ENCODE measurements at regions not wholly inside any gene's neighbourhood (a gene's known extent, or its start where the extent isn't known, plus 50 kb on each side); places are given as distances from the start of the nearest gene placed in this dataset.

GRCh38 chr15:69719527-69720240, 267.1 kb downstream of the RPLP1 start:
- no peaks in the 10 kb centered on the region for H3K36me3 ChIP-seq (ENCODE audit: control insufficient read depth, insufficient read depth, low read length)
- H3K4me3 ChIP-seq (replicated peaks in 1 of 4; ENCODE audit: control extremely low read depth in 1 of 4, insufficient read depth in 1 of 4, low read depth in 3 of 4, low read length in 4 of 4): no peak overlapping the region
- no peaks in the 10 kb centered on the region for H3K9me3 ChIP-seq (ENCODE audit: control insufficient read depth, insufficient read depth, low read depth, low read length)
- H4K20me1 ChIP-seq (ENCODE audit: control insufficient read depth, extremely low read depth, insufficient read depth, low read length): no peaks in the 10 kb centered on the region
- no peak overlapping the region for H2AFZ ChIP-seq (ENCODE audit: low read length)
- no peak overlapping the region for H3K4me2 ChIP-seq (ENCODE audit: extremely low read depth, insufficient read depth, low read length)
- H3K4me1 ChIP-seq (ENCODE audit: control insufficient read depth, extremely low read depth, insufficient read depth, low read length): no peaks in the 10 kb centered on the region
- no peaks in the 10 kb centered on the region for H3K27me3 ChIP-seq (ENCODE audit: control insufficient read depth, insufficient read depth, low read length)
- H3K27ac ChIP-seq (ENCODE audit: insufficient read depth, low read length): no peak overlapping the region
- DNase-seq (ENCODE audit: low read depth in 2 of 2): peak in 1 of 2 donors; percentile 46
- no peak for TF ChIP-seq CTCF (conservative IDR thresholded peaks at IDR 0.05 in 1 of 2, IDR thresholded peaks at IDR 0.05 in 1 of 2; ENCODE audit: low read depth in 1 of 2, low read length in 2 of 2)
- no peak for TF ChIP-seq EZH2 (IDR thresholded peaks at IDR 0.05; ENCODE audit: low read length, missing control alignments)
- no peaks in the 10 kb centered on the region for H3K79me2 ChIP-seq (ENCODE audit: control insufficient read depth, insufficient read depth, low read length)
- H3K9ac ChIP-seq (ENCODE audit: insufficient read depth, low read length): no peak overlapping the region

GRCh38 chr15:69720536-69720935, 267.9 kb downstream of the RPLP1 start:
- no peaks in the 10 kb centered on the region for H3K27me3 ChIP-seq (ENCODE audit: control insufficient read depth, insufficient read depth, low read length)
- TF ChIP-seq CTCF (conservative IDR thresholded peaks at IDR 0.05 in 1 of 2, IDR thresholded peaks at IDR 0.05 in 1 of 2; ENCODE audit: low read depth in 1 of 2, low read length in 2 of 2): no peak
- no peak for TF ChIP-seq EZH2 (IDR thresholded peaks at IDR 0.05; ENCODE audit: low read length, missing control alignments)

GRCh38 chr15:69722924-69723323, 270.3 kb downstream of the RPLP1 start:
- TF ChIP-seq EZH2 (IDR thresholded peaks at IDR 0.05; ENCODE audit: low read length, missing control alignments) (no peak), CTCF (conservative IDR thresholded peaks at IDR 0.05 in 1 of 2, IDR thresholded peaks at IDR 0.05 in 1 of 2; ENCODE audit: low read depth in 1 of 2, low read length in 2 of 2) (no peak)
- Histone ChIP-seq H3K4me3 (replicated peaks in 1 of 4; ENCODE audit: control extremely low read depth in 1 of 4, insufficient read depth in 1 of 4, low read depth in 3 of 4, low read length in 4 of 4) (no peak overlapping the region), H2AFZ (ENCODE audit: low read length) (no peak overlapping the region), H4K20me1 (ENCODE audit: control insufficient read depth, extremely low read depth, insufficient read depth, low read length) (no peaks in the 10 kb centered on the region), H3K4me1 (ENCODE audit: control insufficient read depth, extremely low read depth, insufficient read depth, low read length) (no peaks in the 10 kb centered on the region), H3K9me3 (ENCODE audit: control insufficient read depth, insufficient read depth, low read depth, low read length) (no peaks in the 10 kb centered on the region), H3K9ac (ENCODE audit: insufficient read depth, low read length) (no peak overlapping the region), H3K79me2 (ENCODE audit: control insufficient read depth, insufficient read depth, low read length) (no peaks in the 10 kb centered on the region), H3K27ac (ENCODE audit: insufficient read depth, low read length) (no peak overlapping the region), H3K36me3 (ENCODE audit: control insufficient read depth, insufficient read depth, low read length) (no peaks in the 10 kb centered on the region), H3K4me2 (ENCODE audit: extremely low read depth, insufficient read depth, low read length) (no peak overlapping the region), H3K27me3 (ENCODE audit: control insufficient read depth, insufficient read depth, low read length) (no peaks in the 10 kb centered on the region)
- DNase-seq (ENCODE audit: low read depth in 2 of 2): no peak

More at GRCh38 chr15:69720536-69720935, 267.9 kb downstream of the RPLP1 start:
- DNase-seq (ENCODE audit: low read depth in 2 of 2): no peak
- Histone ChIP-seq H3K36me3 (ENCODE audit: control insufficient read depth, insufficient read depth, low read length) (no peaks in the 10 kb centered on the region), H3K4me1 (ENCODE audit: control insufficient read depth, extremely low read depth, insufficient read depth, low read length) (no peaks in the 10 kb centered on the region), H2AFZ (ENCODE audit: low read length) (no peak overlapping the region), H3K9ac (ENCODE audit: insufficient read depth, low read length) (no peak overlapping the region), H3K79me2 (ENCODE audit: control insufficient read depth, insufficient read depth, low read length) (no peaks in the 10 kb centered on the region), H3K4me2 (ENCODE audit: extremely low read depth, insufficient read depth, low read length) (no peak overlapping the region), H3K9me3 (ENCODE audit: control insufficient read depth, insufficient read depth, low read depth, low read length) (no peaks in the 10 kb centered on the region), H3K4me3 (replicated peaks in 1 of 4; ENCODE audit: control extremely low read depth in 1 of 4, insufficient read depth in 1 of 4, low read depth in 3 of 4, low read length in 4 of 4) (no peak overlapping the region), H3K27ac (ENCODE audit: insufficient read depth, low read length) (no peak overlapping the region), H4K20me1 (ENCODE audit: control insufficient read depth, extremely low read depth, insufficient read depth, low read length) (no peaks in the 10 kb centered on the region)
